Left ventricle myocardium inferior (tissue), 1 donor: ENCODE measurements at regions not wholly inside any gene's neighbourhood (a gene's known extent, or its start where the extent isn't known, plus 50 kb on each side); places are given as distances from the start of the nearest gene placed in this dataset.

Experiments
- DNase-seq: peaks from one replicate; pipeline ENCODE4 v3.0.0-alpha.2; 2020
- H3K27ac ChIP-seq: fragments of 200-600 bp; replicated peaks from 2 replicates; pipeline ENCODE4 v1.8.0; 2021
- H3K27me3 ChIP-seq: fragments of 200-600 bp; 2 replicates; pipeline ENCODE4 v1.8.0; 2021; ENCODE audit warnings: low read depth
- H3K36me3 ChIP-seq: fragments of 200-600 bp; 2 replicates; pipeline ENCODE4 v1.8.0; 2021
- H3K4me1 ChIP-seq: fragments of 200-600 bp; 2 replicates; pipeline ENCODE4 v1.8.0; 2021
- H3K4me3 ChIP-seq: fragments of 200-600 bp; 2 replicates; pipeline ENCODE4 v1.8.0; 2021; ENCODE audit warnings: mild to moderate bottlenecking, moderate library complexity
- H3K9me3 ChIP-seq: fragments of 200-600 bp; replicated peaks from 2 replicates; pipeline ENCODE4 v1.8.0; 2021
- CTCF ChIP-seq: fragments of 200-600 bp; IDR thresholded peaks from 2 replicates; pipeline ENCODE4 v1.8.0; 2021; ENCODE audit warnings: antibody characterized with exemption, mild to moderate bottlenecking, borderline replicate concordance
- intact Hi-C: fragments of 100-400 bp; cut with micrococcal nuclease; formaldehyde crosslinking; loops from one replicate; pipeline ENCODE4 v1.11.0; 2022
- donor health status: DM: no; HTN: yes; CAD: no; lungs with severe emphysema.

- H3K4me3 ChIP-seq = no peak overlapping the region
- H3K9me3 ChIP-seq = peaks cover 10% of the 10 kb centered on the region
- no peak overlapping the region for H3K27ac ChIP-seq
- no peaks in the 10 kb centered on the region for H3K36me3 ChIP-seq
- DNase-seq = no peak
- H3K4me1 ChIP-seq = no peaks in the 10 kb centered on the region
- H3K27me3 ChIP-seq = no peaks in the 10 kb centered on the region
- TF ChIP-seq CTCF = no peak
- intact Hi-C loops = no loop called here
Observed at GRCh38 chr3:30263238-30263924, 343.0 kb upstream of the TGFBR2 start.

- H3K4me1 ChIP-seq = no peaks in the 10 kb centered on the region
- intact Hi-C loops = no loop called here
- no peak overlapping the region for H3K27ac ChIP-seq
- DNase-seq = no peak
- H3K27me3 ChIP-seq = no peaks in the 10 kb centered on the region
- H3K36me3 ChIP-seq = no peaks in the 10 kb centered on the region
- H3K9me3 ChIP-seq = peaks cover 10% of the 10 kb centered on the region
- no peak for TF ChIP-seq CTCF
- no peak overlapping the region for H3K4me3 ChIP-seq
Observed at GRCh38 chr3:30263925-30264313, 342.5 kb upstream of the TGFBR2 start.

- intact Hi-C loops = no loop called here
- Histone ChIP-seq H3K27me3 (no peaks in the 10 kb centered on the region), H3K36me3 (no peaks in the 10 kb centered on the region), H3K27ac (no peak overlapping the region), H3K9me3 (peaks cover 10% of the 10 kb centered on the region), H3K4me1 (no peaks in the 10 kb centered on the region), H3K4me3 (no peak overlapping the region)
- no peak for TF ChIP-seq CTCF
- no peak for DNase-seq
Observed at GRCh38 chr3:30266524-30266923, 339.9 kb upstream of the TGFBR2 start.

GRCh38 chr3:30268288-30268687, 338.1 kb upstream of the TGFBR2 start:
- Histone ChIP-seq H3K4me1 (no peaks in the 10 kb centered on the region), H3K4me3 (no peak overlapping the region), H3K9me3 (peaks cover 10% of the 10 kb centered on the region), H3K36me3 (no peaks in the 10 kb centered on the region), H3K27ac (no peak overlapping the region), H3K27me3 (no peaks in the 10 kb centered on the region)
- no peak for DNase-seq
- TF ChIP-seq CTCF = no peak
- intact Hi-C loops = no loop called here

GRCh38 chr3:30269751-30270445, 336.5 kb upstream of the TGFBR2 start:
- no peak for TF ChIP-seq CTCF
- intact Hi-C loops = no loop called here
- H3K4me3 ChIP-seq = no peak overlapping the region
- no peaks in the 10 kb centered on the region for H3K27me3 ChIP-seq
- no peaks in the 10 kb centered on the region for H3K36me3 ChIP-seq
- peaks cover 5% of the 10 kb centered on the region for H3K9me3 ChIP-seq
- no peak for DNase-seq
- no peaks in the 10 kb centered on the region for H3K4me1 ChIP-seq
- no peak overlapping the region for H3K27ac ChIP-seq
